OCI-LY3 (cell line): ENCODE measurements at regions not wholly inside any gene's neighbourhood (a gene's known extent, or its start where the extent isn't known, plus 50 kb on each side); places are given as distances from the start of the nearest gene placed in this dataset.

Source experiments
- H2AFZ ChIP-seq: fragments of 200-600, 300-600 bp; shearing (Covaris generic); 2 replicates; pipeline ENCODE4 v1.6.0; 2014; ENCODE audit warnings: antibody characterized with exemption, low read depth, low read length
- H3K27ac ChIP-seq: fragments of 200-600, 300-600 bp; sonication (generic); 2 replicates; pipeline ENCODE4 v1.5.1; 2014; ENCODE audit warnings: mild to moderate bottlenecking, low read length, moderate library complexity, mixed read lengths
- H3K27me3 ChIP-seq: fragments of 200-600, 300-600 bp; sonication (generic); 2 replicates; pipeline ENCODE4 v1.6.1; 2014; ENCODE audit warnings: low read depth, low read length, mixed read lengths
- H3K36me3 ChIP-seq: fragments of 200-600, 300-600 bp; sonication (generic); replicated peaks from 2 replicates; pipeline ENCODE3; 2014; ENCODE audit warnings: low read depth, low read length, mixed read lengths
- H3K4me1 ChIP-seq: fragments of 300-600, 200-600 bp; sonication (generic); 2 replicates; pipeline ENCODE4 v1.6.1; 2014; ENCODE audit warnings: low read length, mixed read lengths
- H3K4me2 ChIP-seq: fragments of 200-600, 300-600 bp; sonication (generic); 2 replicates; pipeline ENCODE4 v1.6.1; 2014; ENCODE audit warnings: low read length, mixed read lengths
- H3K4me3 ChIP-seq: fragments of 300-600, 200-600 bp; sonication (generic); 2 replicates; pipeline ENCODE4 v1.5.1; 2014; ENCODE audit warnings: antibody characterized with exemption, mild to moderate bottlenecking, low read length, moderate library complexity
- H3K79me2 ChIP-seq: fragments of 300-600, 200-600 bp; shearing (Covaris generic); 2 replicates; pipeline ENCODE4 v1.6.1; 2014; ENCODE audit warnings: mild to moderate bottlenecking, low read length, mixed read lengths
- H3K9ac ChIP-seq: fragments of 300-600, 200-600 bp; shearing (Covaris generic); 2 replicates; pipeline ENCODE4 v1.6.0; 2014; ENCODE audit warnings: mild to moderate bottlenecking, low read length, moderate library complexity
- H3K9me3 ChIP-seq: fragments of 200-600, 300-600 bp; shearing (Covaris generic); 2 replicates; pipeline ENCODE4 v1.6.1; 2014; ENCODE audit warnings: low read length, mixed read lengths; ENCODE audit not compliant: insufficient read depth
- H4K20me1 ChIP-seq: fragments of 200-600, 300-600 bp; sonication (generic); 2 replicates; pipeline ENCODE4 v1.6.1; 2016; ENCODE audit warnings: low read length, mixed read lengths; ENCODE audit not compliant: insufficient read depth
- CTCF ChIP-seq: fragments of 200-600, 300-600 bp; sonication (generic); IDR thresholded peaks from 2 replicates; pipeline ENCODE4 v1.5.1; 2014; ENCODE audit warnings: antibody characterized with exemption, low read length, low read depth
- EZH2phosphoT487 ChIP-seq: fragments of 200-600 bp; shearing (Covaris generic); IDR thresholded peaks from 2 replicates; pipeline ENCODE4 v1.6.1; 2018; ENCODE audit warnings: antibody characterized with exemption, mixed run types, low read depth

DNA sequence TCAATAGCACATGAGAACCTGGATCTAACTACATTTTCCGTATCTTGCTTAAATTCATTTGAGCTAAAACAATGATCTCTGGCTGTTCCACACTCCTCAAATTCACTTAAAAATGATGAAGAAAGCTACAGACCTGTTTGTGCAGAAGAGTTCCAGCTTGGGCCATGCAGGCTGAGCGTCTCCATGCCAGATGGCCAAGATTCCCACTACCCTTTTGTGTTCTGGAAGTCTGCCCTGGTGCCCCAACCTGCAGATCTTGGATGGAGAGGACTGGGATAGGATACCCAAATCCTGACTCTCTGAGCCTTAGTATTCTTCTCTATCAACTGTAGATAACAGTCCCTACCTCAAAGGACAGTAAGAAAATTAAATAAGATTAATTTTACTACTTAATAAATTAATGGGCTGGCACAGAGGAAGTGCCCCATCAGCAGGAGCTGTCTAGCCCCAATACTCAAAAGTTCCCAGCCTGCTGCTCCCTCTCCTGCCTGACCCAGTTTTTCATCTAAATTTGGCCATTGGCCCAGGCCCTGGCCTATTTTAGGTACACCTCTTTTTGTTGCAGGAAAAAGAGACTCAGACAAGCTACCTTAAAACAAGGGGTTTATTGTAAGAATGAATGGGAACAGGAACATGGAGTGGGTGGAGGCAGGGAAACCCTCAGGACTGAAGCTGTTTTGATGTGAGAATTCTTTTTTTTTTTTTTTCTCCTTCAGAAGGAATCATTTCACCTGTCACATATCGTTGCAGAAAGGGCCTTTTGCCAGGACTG is 81.4 kb upstream of the GRK3 start:
- Histone ChIP-seq H3K27ac (no peak overlapping the region), H3K4me3 (no peak overlapping the region), H2AFZ (no peak overlapping the region), H3K79me2 (no peaks in the 10 kb centered on the region), H3K4me1 (peaks cover 17% of the 10 kb centered on the region), H3K27me3 (no peaks in the 10 kb centered on the region), H3K9me3 (no peaks in the 10 kb centered on the region), H4K20me1 (no peaks in the 10 kb centered on the region), H3K4me2 (no peak overlapping the region), H3K9ac (no peak overlapping the region), H3K36me3 (peaks cover 25% of the 10 kb centered on the region)
- no peak for TF ChIP-seq EZH2phosphoT487
- TF ChIP-seq CTCF, result no peak

- H3K4me3 ChIP-seq, result no peak overlapping the region
- no peak overlapping the region for H3K27ac ChIP-seq
- H3K79me2 ChIP-seq, result no peaks in the 10 kb centered on the region
- H2AFZ ChIP-seq, result no peak overlapping the region
- H3K36me3 ChIP-seq, result peaks cover 19% of the 10 kb centered on the region
- H3K27me3 ChIP-seq, result no peaks in the 10 kb centered on the region
- H3K9ac ChIP-seq, result no peak overlapping the region
- no peaks in the 10 kb centered on the region for H3K9me3 ChIP-seq
- H4K20me1 ChIP-seq, result no peaks in the 10 kb centered on the region
- TF ChIP-seq CTCF, result no peak
- no peak for TF ChIP-seq EZH2phosphoT487
- no peak overlapping the region for H3K4me2 ChIP-seq
- peaks cover 17% of the 10 kb centered on the region for H3K4me1 ChIP-seq
Observed at GRCh38 chr22:25483931-25484330, 80.5 kb upstream of the GRK3 start.

GRCh38 chr22:25484521-25485315 is 79.8 kb upstream of the GRK3 start:
- Histone ChIP-seq H3K36me3 (peaks cover 20% of the 10 kb centered on the region), H3K4me1 (peaks cover 17% of the 10 kb centered on the region), H2AFZ (no peak overlapping the region), H3K9me3 (no peaks in the 10 kb centered on the region), H3K79me2 (no peaks in the 10 kb centered on the region), H3K4me3 (no peak overlapping the region), H3K4me2 (no peak overlapping the region), H3K27ac (no peak overlapping the region), H4K20me1 (no peaks in the 10 kb centered on the region), H3K9ac (no peak overlapping the region), H3K27me3 (no peaks in the 10 kb centered on the region)
- no peak for TF ChIP-seq EZH2phosphoT487
- no peak for TF ChIP-seq CTCF
